Cardiac fibroblast (primary cell): ENCODE measurements at regions not wholly inside any gene's neighbourhood (a gene's known extent, or its start where the extent isn't known, plus 50 kb on each side); places are given as distances from the start of the nearest gene placed in this dataset.

Experiments
- DNase-seq, 2 donors: peaks; one replicate each; pipeline versions ENCODE4 v3.0.0 to v3.0.0-alpha.2; 2010; ENCODE audit warnings: low read depth in 2 of 2
- H3K4me3 ChIP-seq, 2 donors: replicated peaks in 1 of 2; 1 replicate in 1 of 2; 2 replicates in 1 of 2; pipeline ENCODE4 v1.5.1; 2011; ENCODE audit warnings: low read depth in 2 of 2, low read length in 2 of 2, mild to moderate bottlenecking in 2 of 2, moderate library complexity in 1 of 2
- TF ChIP-seq, protein P1 (sequence below): IDR thresholded peaks from one replicate; pipeline ENCODE4 v1.5.1; 2011; ENCODE audit warnings: low read depth, mild to moderate bottlenecking, low read length, inconsistent platforms

DNA sequence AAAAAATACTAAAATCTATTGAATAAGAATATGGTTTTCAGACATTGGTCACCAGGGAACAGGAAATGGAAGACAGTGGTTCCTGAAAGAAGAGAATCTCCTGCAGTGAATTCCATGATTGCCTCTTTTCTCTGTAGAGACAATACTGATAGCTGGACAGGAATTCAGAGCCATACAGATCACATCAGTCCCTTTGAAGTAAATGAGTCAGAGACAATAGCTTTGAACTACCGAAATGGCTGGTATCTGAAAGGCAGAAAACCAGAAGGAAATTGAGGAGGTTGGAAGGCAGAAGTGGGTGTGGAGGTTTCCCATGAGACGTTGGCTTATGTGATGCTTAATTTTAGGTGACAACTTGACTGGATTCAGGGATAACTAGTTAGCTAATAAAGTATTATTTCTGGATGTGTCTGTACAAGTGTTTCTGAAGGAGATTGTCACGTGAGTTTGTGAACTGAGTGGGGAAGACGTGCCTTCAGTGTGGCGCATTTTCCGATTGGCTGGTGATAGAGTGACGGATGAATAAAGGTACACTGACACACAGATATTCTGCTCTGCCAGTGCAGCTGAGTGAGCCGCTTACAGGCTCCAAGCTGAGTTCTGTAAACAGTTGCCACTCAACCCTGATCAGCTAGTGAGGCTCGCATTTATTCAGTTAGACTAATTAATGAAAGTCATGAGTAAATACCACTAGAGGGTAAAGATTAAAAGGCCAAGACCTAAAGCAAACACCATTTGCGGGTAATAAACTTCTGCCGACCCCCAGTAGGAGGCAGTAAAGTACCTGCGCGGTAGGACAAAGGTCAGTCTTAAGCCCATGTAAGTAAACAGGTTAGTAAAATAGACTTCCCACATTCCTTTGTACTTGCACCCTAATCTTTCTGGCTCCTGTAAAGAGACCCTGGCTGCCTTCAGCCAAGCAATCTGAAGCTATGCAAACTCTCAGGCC lies 1298.6 kb downstream of the SI start:
- DNase-seq, result no peak
- TF ChIP-seq, protein P1, sequence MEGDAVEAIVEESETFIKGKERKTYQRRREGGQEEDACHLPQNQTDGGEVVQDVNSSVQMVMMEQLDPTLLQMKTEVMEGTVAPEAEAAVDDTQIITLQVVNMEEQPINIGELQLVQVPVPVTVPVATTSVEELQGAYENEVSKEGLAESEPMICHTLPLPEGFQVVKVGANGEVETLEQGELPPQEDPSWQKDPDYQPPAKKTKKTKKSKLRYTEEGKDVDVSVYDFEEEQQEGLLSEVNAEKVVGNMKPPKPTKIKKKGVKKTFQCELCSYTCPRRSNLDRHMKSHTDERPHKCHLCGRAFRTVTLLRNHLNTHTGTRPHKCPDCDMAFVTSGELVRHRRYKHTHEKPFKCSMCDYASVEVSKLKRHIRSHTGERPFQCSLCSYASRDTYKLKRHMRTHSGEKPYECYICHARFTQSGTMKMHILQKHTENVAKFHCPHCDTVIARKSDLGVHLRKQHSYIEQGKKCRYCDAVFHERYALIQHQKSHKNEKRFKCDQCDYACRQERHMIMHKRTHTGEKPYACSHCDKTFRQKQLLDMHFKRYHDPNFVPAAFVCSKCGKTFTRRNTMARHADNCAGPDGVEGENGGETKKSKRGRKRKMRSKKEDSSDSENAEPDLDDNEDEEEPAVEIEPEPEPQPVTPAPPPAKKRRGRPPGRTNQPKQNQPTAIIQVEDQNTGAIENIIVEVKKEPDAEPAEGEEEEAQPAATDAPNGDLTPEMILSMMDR, result no peak
- H3K4me3 ChIP-seq, result no peak overlapping the region

DNA sequence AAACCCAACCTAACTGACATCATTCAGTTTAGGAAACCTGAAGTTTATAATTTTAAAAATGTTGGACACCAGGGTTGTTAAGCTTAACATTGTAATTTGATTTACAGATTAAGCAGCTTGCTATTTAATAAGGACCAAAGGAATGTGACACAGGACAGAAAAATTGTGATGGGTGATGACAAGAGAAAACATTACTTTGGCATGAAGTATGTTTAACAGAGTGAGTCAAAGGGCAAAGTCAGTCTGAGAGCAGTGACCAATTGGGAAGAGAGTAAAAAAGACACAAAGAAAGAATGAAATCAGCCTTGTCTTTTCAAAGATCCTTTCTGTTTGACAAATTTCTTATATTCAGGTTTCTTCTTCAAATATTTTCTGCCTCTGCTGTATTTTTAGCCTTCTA lies 1301.6 kb downstream of the SI start:
- no peak overlapping the region for H3K4me3 ChIP-seq
- TF ChIP-seq, protein P1, result no peak
- no peak for DNase-seq

DNA sequence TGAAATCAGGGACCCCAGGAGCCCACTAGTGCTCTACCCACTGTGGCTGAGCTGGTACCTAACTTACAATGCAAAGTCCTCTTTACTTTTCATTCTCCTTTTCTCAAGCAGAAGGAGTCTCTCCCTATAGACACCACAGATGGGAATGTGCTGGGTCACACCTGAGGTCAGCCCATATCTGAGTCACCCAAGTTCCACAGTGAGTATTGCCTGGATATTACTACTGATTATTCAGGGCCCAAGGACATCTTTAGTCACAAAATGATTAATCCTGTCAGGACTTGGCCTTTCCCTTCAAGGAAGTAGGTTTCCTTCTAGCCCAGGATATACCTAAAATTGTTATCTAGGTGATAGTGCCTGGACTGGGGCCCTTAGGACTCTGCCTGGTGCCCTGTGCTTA lies 1305.2 kb downstream of the SI start:
- H3K4me3 ChIP-seq, result no peak overlapping the region
- DNase-seq, result no peak
- TF ChIP-seq, protein P1, result no peak

DNA sequence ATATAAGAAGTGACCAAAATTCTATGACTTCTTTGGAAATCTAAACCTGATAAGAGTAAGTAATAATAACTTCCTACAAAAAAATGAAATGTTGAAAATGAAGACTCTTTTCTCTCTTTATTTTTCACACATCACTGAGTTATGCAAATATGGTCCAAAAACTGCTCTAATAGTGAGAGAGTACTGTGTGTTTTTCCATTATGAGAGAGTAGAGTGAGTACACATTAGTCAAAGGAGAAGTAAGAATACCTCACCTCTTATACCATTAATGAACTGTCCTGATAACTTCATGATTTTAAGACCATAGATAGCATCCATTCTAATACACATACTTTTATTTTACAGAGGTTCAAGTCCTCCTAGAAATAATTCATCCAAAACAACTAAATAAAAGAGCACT lies 1310.2 kb downstream of the SI start:
- TF ChIP-seq, protein P1, result no peak
- H3K4me3 ChIP-seq, result no peak overlapping the region
- DNase-seq, result no peak

DNA sequence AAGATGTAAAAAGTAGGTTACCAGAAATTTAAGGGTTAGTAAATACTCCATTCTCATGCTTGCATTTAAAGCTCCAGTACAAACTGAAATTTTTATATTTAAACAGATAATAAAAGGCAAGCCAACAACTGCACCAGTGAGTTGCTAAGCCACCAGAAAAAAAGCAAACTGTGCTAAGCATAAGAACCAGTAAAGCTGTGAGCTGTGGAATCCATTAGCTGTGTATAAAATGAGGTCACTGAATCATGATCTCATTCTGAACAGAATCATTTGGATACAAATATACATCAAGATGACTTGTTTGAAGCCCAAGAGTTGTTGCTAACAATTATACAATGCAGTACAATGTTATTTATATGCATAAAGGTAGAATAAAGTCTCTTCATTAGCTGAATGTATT lies 1312.2 kb downstream of the SI start:
- TF ChIP-seq, protein P1, result no peak
- DNase-seq, result no peak
- no peak overlapping the region for H3K4me3 ChIP-seq

DNA sequence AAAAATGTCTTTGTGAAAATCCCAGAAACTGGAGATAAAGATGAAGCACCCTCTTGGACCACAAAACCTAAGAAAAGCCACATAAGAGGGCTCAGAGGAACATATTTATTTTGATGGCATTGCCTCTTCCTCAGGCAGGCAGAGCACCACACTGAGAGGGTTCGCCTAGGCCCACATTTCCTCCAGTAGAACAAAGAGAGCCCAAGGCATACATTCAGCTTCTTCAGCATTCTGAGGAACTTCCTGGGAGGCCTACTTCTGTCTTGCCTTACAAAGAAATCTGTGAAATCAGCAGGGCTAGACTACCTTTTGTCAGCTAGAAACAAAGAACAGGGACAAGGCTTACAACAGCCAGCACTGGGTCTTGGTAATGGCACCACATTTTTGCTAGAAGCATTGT lies 1325.3 kb downstream of the SI start:
- TF ChIP-seq, protein P1, result no peak
- no peak overlapping the region for H3K4me3 ChIP-seq
- no peak for DNase-seq
